GM10266 (cell line): ENCODE measurements at regions not wholly inside any gene's neighbourhood (a gene's known extent, or its start where the extent isn't known, plus 50 kb on each side); places are given as distances from the start of the nearest gene placed in this dataset.
"Not testable (repeated sequence)": the region's sequence is repeated elsewhere in the genome, so short reads cannot be mapped to it uniquely, and the experiment has no call there.

Experiments
- DNase-seq: peaks from one replicate; pipeline ENCODE4 v3.0.0; 2012; ENCODE audit errors: extremely low spot score
- CTCF ChIP-seq: IDR thresholded peaks from 2 replicates; pipeline ENCODE4 v1.5.1; 2012; ENCODE audit warnings: mild to moderate bottlenecking, low read depth; ENCODE audit not compliant: control insufficient read depth, insufficient read depth; ENCODE audit errors: missing control alignments

DNA sequence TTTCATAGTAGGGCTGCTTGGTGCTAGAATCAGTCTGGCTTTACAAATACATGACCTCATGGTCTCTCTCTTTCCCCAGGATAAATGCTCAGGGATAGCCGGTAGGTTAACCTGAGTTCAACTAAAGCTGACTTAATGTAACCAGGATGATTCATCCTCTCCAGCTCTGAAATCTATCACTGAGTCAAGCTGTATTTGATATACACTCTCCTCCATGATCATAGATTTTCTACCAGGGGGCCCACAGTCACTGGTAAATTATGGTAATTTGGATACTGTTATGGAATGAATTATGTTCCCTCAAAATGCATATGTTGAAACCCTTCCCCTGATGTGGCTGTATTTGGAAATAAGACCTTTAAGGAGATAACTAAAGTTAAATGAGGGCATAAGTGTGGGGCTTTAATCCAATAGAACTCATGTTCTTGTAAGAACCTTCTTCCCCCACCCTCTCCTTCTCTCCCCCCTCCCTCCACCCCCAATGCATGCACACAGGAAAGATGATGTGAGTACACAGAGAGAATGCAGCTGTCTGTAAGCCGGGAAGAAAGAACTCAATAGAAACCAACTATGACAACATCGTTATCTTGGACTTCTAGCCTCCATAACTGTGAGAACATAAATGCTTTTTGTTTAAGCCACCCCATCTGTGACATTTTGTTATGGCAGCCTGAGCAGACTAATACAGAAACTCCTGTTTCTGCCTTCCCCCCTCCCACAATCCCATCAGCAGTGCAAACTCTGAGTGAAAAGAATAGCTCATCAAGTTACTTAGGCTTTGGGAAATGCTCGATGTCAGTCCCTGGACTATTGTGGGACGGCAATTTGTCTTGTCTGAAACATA is 134.9 kb upstream of the KYNU start:
- no peak for DNase-seq
- TF ChIP-seq CTCF, result no peak

- no peak for DNase-seq
- no peak for TF ChIP-seq CTCF
Observed at GRCh38 chr2:142741764-142742269, 135.6 kb upstream of the KYNU start.

DNA sequence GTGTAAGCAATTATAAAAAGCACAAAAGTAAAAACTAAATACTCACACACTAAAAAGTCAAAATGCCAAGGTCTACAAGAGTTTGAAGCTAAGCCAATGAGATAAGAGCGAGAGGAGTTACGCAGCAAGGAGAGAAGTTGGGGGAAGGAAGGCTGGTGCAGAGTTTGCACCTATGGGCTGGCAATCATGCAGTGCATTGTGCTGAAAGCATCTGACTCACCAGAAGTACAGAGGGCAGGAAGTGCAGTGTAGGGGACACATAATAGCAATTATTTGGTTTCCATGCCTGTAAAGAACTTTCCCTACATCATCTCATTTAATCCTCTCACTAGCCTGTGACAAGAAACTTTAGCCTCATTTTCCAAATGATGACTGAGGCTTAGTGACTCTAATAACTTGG is 142.7 kb upstream of the KYNU start:
- TF ChIP-seq CTCF, result no peak
- no peak for DNase-seq

DNA sequence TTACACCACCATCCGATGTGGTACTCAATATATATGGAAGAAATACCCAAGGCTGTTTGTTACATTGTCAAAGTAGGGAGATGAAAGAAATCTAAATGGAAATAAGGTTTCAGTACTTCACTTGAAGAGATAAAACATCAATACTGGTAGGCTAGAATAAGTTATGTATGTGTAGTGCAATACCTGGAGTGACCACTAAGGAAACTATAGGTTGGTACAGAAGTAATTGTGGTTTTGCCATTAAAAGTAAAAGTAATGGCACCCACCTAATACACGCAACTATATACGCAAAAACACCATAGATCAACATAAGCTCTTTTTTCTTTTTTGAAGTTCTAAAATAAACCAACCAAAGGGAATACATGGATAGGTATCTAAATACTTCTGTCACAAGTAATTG is 143.2 kb upstream of the KYNU start:
- no peak for TF ChIP-seq CTCF
- no peak for DNase-seq

DNA sequence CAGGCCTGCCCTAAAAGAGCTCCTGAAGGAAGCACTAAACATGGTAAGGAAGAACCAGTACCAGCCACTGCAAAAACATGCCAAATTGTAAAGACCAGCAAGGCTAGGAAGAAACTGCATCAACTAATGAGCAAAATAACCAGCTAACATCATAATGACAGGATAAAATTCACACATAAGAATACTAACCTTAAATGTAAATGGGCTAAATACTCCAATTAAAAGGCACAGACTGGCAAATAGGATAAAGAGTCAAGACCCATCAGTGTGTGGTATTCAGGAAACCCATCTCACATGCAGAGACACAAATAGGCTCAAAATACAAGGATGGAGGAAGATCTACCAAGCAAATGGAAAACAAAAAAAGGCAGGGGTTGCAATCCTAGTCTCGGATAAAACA is 147.7 kb upstream of the KYNU start:
- not testable (repeated sequence) for DNase-seq

- not testable (repeated sequence) for DNase-seq
Observed at GRCh38 chr2:142727821-142728478, 149.5 kb upstream of the KYNU start.

DNA sequence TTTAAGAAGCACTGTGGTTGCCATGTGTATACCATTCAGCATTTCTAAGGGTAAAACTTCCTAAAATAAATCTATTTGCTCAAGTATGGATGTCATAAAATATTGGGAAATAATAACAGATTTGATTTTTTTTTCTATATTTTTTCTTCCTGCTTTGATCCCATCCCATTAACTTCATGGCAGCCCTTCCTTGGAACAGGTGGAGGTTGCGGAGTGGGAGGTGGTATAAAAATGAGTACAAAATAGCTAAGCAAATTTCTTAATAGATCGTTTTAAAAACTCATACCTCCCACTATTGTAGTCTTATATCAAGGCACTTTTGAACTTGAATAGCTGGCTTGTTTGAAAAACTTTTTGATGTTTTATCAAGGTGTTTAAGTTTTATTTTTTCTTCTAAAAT is 152.1 kb upstream of the KYNU start:
- no peak for TF ChIP-seq CTCF
- DNase-seq, result no peak

DNA sequence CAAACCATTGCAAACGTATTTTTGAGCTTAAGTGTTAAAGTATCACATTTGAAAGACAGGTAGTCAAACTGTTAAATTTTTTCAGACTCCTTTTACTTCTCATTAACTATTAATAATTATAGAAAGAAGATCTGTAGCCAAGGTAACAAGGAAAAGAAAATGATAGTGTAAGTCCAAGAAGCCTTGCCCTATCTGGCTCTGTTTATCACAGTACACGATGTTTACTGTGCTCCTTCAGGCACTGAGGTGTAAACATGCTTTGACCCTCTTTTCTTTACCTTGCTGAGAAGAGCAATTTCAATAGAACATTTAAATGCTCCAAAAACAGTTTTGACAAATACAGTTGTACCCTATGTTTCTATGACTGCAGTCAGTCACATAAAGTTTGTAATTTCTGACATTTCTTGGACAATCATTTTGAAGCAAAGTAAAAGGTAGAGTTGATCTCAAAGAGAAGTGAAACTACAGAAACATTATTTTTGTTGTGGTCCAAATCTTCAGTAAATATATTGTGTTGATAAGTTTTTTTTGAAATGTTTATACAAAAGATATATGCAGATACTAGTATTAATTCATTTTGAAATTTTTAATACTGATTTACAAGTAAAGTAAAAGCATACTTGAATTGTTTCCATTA is 152.6 kb upstream of the KYNU start:
- DNase-seq, result no peak
- TF ChIP-seq CTCF, result no peak
